SK-MEL-5 (cell line): ENCODE measurements at regions not wholly inside any gene's neighbourhood (a gene's known extent, or its start where the extent isn't known, plus 50 kb on each side); places are given as distances from the start of the nearest gene placed in this dataset.

Experiments
- DNase-seq: peaks from one replicate; pipeline ENCODE4 v3.0.0-alpha.2; 2016; ENCODE audit warnings: low read depth, low spot score
- in situ Hi-C: cut with HindIII; loops from 2 replicates; pipeline ENCODE4 v1.10.0; 2016; ENCODE audit warnings: low sequenced_read_pairs, high pct_unique_total_duplicates, low pct_unique_long_range_greater_than_20kb

- no peak for DNase-seq
- in situ Hi-C loops: no loop called here
Observed at GRCh38 chr17:51510940-51511339, 250.6 kb downstream of the UTP18 start.

- in situ Hi-C loops: no loop called here
- DNase-seq: no peak
Observed at GRCh38 chr17:51512220-51512907, 252.0 kb downstream of the UTP18 start.

GRCh38 chr17:51516924-51517323 lies 256.6 kb downstream of the UTP18 start:
- peak; percentile 22 for DNase-seq
- in situ Hi-C loops: no loop called here

GRCh38 chr17:51524524-51524923 lies 264.2 kb downstream of the UTP18 start:
- in situ Hi-C loops: no loop called here
- DNase-seq: no peak

- no peak for DNase-seq
- in situ Hi-C loops: no loop called here
Observed at GRCh38 chr17:51526507-51526906, 266.2 kb downstream of the UTP18 start.

GRCh38 chr17:51527225-51527982 lies 267.1 kb downstream of the UTP18 start:
- in situ Hi-C loops: no loop called here
- peak; percentile 19 for DNase-seq

GRCh38 chr17:51528111-51528510 lies 267.8 kb downstream of the UTP18 start:
- DNase-seq: no peak
- in situ Hi-C loops: no loop called here

- in situ Hi-C loops: no loop called here
- no peak for DNase-seq
Observed at GRCh38 chr17:51533219-51533618, 272.9 kb downstream of the UTP18 start.

GRCh38 chr17:51533821-51534220 lies 273.5 kb downstream of the UTP18 start:
- DNase-seq: no peak
- in situ Hi-C loops: no loop called here

GRCh38 chr17:51536627-51537026 lies 276.3 kb downstream of the UTP18 start:
- in situ Hi-C loops: no loop called here
- no peak for DNase-seq

GRCh38 chr17:51537996-51538550 lies 277.7 kb downstream of the UTP18 start:
- in situ Hi-C loops: no loop called here
- no peak for DNase-seq

GRCh38 chr17:51540151-51540550 lies 279.8 kb downstream of the UTP18 start:
- DNase-seq: peak; percentile 77
- in situ Hi-C loops: no loop called here

GRCh38 chr17:51541215-51541614 lies 280.9 kb downstream of the UTP18 start:
- peak; percentile 70 for DNase-seq
- in situ Hi-C loops: no loop called here

- no peak for DNase-seq
- in situ Hi-C loops: no loop called here
Observed at GRCh38 chr17:51546114-51546513, 285.8 kb downstream of the UTP18 start.

GRCh38 chr17:51548125-51548524 lies 287.8 kb downstream of the UTP18 start:
- in situ Hi-C loops: no loop called here

GRCh38 chr17:51555153-51555552 lies 294.8 kb downstream of the UTP18 start:
- DNase-seq: no peak
- in situ Hi-C loops: no loop called here

More at GRCh38 chr17:51548125-51548524, 287.8 kb downstream of the UTP18 start:
- no peak for DNase-seq

GRCh38 chr17:51559778-51560177 lies 299.4 kb downstream of the UTP18 start:
- DNase-seq: no peak
- in situ Hi-C loops: no loop called here

GRCh38 chr17:51560398-51560797 lies 300.1 kb downstream of the UTP18 start:
- in situ Hi-C loops: no loop called here
- no peak for DNase-seq

GRCh38 chr17:51563961-51564360 lies 303.6 kb downstream of the UTP18 start:
- no peak for DNase-seq
- in situ Hi-C loops: no loop called here
